Stimulated activated CD4-positive, alpha-beta T cell treated with anti-CD3 and anti-CD28 coated beads, Interleukin-2, amount 100 ng/mL, for 4 hours (primary cell): ENCODE measurements at regions not wholly inside any gene's neighbourhood (a gene's known extent, or its start where the extent isn't known, plus 50 kb on each side); places are given as distances from the start of the nearest gene placed in this dataset.

ENCODE experiments used
- DNase-seq: peaks from one replicate; pipeline ENCODE4 v3.0.0-alpha.2; 2020; ENCODE audit warnings: low read depth

GRCh38 chr5:167233507-167234220 is 1057.8 kb upstream of the WWC1 start:
- DNase-seq: no peak

GRCh38 chr5:167241436-167242067 is 1049.9 kb upstream of the WWC1 start:
- no peak for DNase-seq

GRCh38 chr5:167242701-167243100 is 1048.7 kb upstream of the WWC1 start:
- DNase-seq: no peak

GRCh38 chr5:167243463-167243862 is 1048.0 kb upstream of the WWC1 start:
- DNase-seq: no peak

- no peak for DNase-seq
These were observed 1046.9 kb upstream of the WWC1 start for GRCh38 chr5:167244583-167244982.

- DNase-seq: no peak
These were observed 1045.6 kb upstream of the WWC1 start for GRCh38 chr5:167245868-167246267.

- no peak for DNase-seq
These were observed 1043.6 kb upstream of the WWC1 start for GRCh38 chr5:167247816-167248215.

GRCh38 chr5:167248257-167248656 is 1043.2 kb upstream of the WWC1 start:
- DNase-seq: no peak

GRCh38 chr5:167250996-167251395 is 1040.4 kb upstream of the WWC1 start:
- no peak for DNase-seq

GRCh38 chr5:167254132-167254531 is 1037.3 kb upstream of the WWC1 start:
- no peak for DNase-seq

GRCh38 chr5:167255926-167256325 is 1035.5 kb upstream of the WWC1 start:
- DNase-seq: no peak

- DNase-seq: no peak
These were observed 1031.6 kb upstream of the WWC1 start for GRCh38 chr5:167259806-167260205.

GRCh38 chr5:167261309-167262100 is 1029.9 kb upstream of the WWC1 start:
- DNase-seq: no peak

- no peak for DNase-seq
These were observed 1028.3 kb upstream of the WWC1 start for GRCh38 chr5:167263185-167263584.

GRCh38 chr5:167264348-167264747 is 1027.1 kb upstream of the WWC1 start:
- no peak for DNase-seq

- no peak for DNase-seq
These were observed 1023.1 kb upstream of the WWC1 start for GRCh38 chr5:167268337-167268736.

GRCh38 chr5:167269146-167269545 is 1022.3 kb upstream of the WWC1 start:
- DNase-seq: no peak

GRCh38 chr5:167271081-167271480 is 1020.4 kb upstream of the WWC1 start:
- no peak for DNase-seq

- no peak for DNase-seq
These were observed 1019.9 kb upstream of the WWC1 start for GRCh38 chr5:167271511-167271910.

- DNase-seq: no peak
These were observed 1011.3 kb upstream of the WWC1 start for GRCh38 chr5:167280111-167280510.

GRCh38 chr5:167281925-167282324 is 1009.5 kb upstream of the WWC1 start:
- DNase-seq: no peak

- no peak for DNase-seq
These were observed 1007.8 kb upstream of the WWC1 start for GRCh38 chr5:167283691-167284090.

GRCh38 chr5:167284222-167284890 is 1007.1 kb upstream of the WWC1 start:
- no peak for DNase-seq
